Breast epithelium (tissue), 3 donors: ENCODE measurements at regions not wholly inside any gene's neighbourhood (a gene's known extent, or its start where the extent isn't known, plus 50 kb on each side); places are given as distances from the start of the nearest gene placed in this dataset.

Experiments used
- POLR2AphosphoS5 ChIP-seq, 3 donors: sonication (generic); formaldehyde crosslinking; IDR thresholded peaks; one replicate each; pipeline ENCODE4 v1.6.1; 2017; ENCODE audit warnings: antibody characterized with exemption in 3 of 3
- TF ChIP-seq, protein P1 (sequence below), 3 donors: fragments of 450-650 bp; IDR thresholded peaks; one replicate each; pipeline ENCODE4 v1.5.1; 2016 to 2017; ENCODE audit warnings: antibody characterized with exemption in 3 of 3, mild to moderate bottlenecking in 3 of 3, moderate library complexity in 3 of 3

- no peak for TF ChIP-seq POLR2AphosphoS5 (IDR thresholded peaks at IDR 0.05)
- TF ChIP-seq, protein P1, sequence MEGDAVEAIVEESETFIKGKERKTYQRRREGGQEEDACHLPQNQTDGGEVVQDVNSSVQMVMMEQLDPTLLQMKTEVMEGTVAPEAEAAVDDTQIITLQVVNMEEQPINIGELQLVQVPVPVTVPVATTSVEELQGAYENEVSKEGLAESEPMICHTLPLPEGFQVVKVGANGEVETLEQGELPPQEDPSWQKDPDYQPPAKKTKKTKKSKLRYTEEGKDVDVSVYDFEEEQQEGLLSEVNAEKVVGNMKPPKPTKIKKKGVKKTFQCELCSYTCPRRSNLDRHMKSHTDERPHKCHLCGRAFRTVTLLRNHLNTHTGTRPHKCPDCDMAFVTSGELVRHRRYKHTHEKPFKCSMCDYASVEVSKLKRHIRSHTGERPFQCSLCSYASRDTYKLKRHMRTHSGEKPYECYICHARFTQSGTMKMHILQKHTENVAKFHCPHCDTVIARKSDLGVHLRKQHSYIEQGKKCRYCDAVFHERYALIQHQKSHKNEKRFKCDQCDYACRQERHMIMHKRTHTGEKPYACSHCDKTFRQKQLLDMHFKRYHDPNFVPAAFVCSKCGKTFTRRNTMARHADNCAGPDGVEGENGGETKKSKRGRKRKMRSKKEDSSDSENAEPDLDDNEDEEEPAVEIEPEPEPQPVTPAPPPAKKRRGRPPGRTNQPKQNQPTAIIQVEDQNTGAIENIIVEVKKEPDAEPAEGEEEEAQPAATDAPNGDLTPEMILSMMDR (IDR thresholded peaks at IDR 0.05) = no peak
Observed at GRCh38 chr1:166673722-166674121, 165.6 kb upstream of the POGK start.
